OCI-LY3 (cell line): ENCODE measurements at regions not wholly inside any gene's neighbourhood (a gene's known extent, or its start where the extent isn't known, plus 50 kb on each side); places are given as distances from the start of the nearest gene placed in this dataset.

ENCODE experiments used
- CTCF ChIP-seq: fragments of 200-600, 300-600 bp; sonication (generic); IDR thresholded peaks from 2 replicates; pipeline ENCODE4 v1.5.1; 2014; ENCODE audit warnings: antibody characterized with exemption, low read length, low read depth
- EZH2phosphoT487 ChIP-seq: fragments of 200-600 bp; shearing (Covaris generic); IDR thresholded peaks from 2 replicates; pipeline ENCODE4 v1.6.1; 2018; ENCODE audit warnings: antibody characterized with exemption, mixed run types, low read depth

DNA sequence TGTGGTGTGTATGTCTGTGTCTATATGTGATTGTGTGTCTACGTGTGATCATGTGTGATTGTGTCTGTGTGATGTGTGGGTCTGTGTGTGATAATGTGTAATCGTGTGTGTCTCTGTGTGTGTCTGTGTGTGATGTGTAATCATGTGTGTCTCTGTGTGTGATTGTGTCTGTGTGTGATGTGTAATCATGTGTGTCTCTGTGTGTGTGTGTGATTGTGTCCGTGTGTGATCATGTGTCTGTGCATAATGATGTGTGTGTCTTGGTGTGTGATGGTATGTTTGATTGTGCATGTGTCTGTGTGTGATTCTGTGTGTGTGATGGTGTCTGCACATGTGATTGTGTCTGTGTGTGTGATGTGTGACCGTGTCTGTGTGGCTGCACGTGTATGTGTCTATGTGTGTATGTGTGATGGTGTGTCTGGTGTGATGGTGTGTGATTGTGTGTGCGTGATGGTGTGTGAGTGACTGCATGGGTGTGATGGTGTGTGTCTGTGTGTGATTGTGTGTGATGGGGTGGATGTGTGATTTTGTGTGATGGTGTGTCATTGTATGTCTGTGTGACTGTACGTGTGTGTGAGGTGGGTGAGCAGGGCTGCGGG, 78.9 kb downstream of the RTP5 start:
- TF ChIP-seq CTCF (no peak), EZH2phosphoT487 (no peak)
